AG04449 (cell line): ENCODE measurements at regions not wholly inside any gene's neighbourhood (a gene's known extent, or its start where the extent isn't known, plus 50 kb on each side); places are given as distances from the start of the nearest gene placed in this dataset.

Experiments
- CTCF ChIA-PET: fragments of 350-600 bp; formaldehyde crosslinking; extraction: SDS; loops from one replicate; lab custom pipeline; 2021; ENCODE audit warnings: antibody characterized with exemption; lab: Yijun Ruan, JAX
- POLR2A ChIA-PET: fragments of 400-600, 350-600 bp; formaldehyde crosslinking; extraction: SDS; loops from one replicate; lab custom pipeline; 2020; ENCODE audit warnings: antibody characterized with exemption, inconsistent platforms; lab: Yijun Ruan, JAX
- DNase-seq: peaks from one replicate; pipeline ENCODE4 v3.0.0-alpha.2; 2010; ENCODE audit warnings: low read depth, low spot score
- H3K4me3 ChIP-seq: 2 replicates; pipeline ENCODE4 v1.5.1; 2011; ENCODE audit warnings: low read depth, mild to moderate bottlenecking, control low read depth, low read length
- TF ChIP-seq, protein P1 (sequence below): IDR thresholded peaks from one replicate; pipeline ENCODE4 v1.5.1; 2011; ENCODE audit warnings: mild to moderate bottlenecking, moderate library complexity, low read length, control low read depth, inconsistent platforms; ENCODE audit not compliant: insufficient read depth; ENCODE audit errors: missing control alignments

DNA sequence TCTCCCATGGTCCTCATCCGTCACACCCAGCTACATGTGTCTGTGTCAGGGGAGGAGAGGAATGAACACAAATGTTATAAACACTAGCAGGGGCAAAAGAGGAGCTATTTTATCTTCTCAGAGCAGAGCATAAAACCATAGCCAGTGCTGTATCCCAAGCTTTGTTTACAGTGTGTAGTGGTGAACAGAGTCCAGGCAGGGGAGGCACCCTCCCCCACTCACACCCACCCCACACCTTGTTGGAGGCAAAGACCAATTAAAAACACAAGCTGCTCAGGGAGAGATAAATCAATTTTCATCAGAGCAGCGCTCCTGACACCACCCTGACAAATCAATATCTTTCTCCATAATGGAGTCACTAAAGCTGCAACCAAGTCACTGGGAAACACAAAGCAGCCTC, 132.6 kb upstream of the CCL2 start:
- ChIA-PET CTCF (no interaction called here), POLR2A (no interaction called here)
- TF ChIP-seq, protein P1, sequence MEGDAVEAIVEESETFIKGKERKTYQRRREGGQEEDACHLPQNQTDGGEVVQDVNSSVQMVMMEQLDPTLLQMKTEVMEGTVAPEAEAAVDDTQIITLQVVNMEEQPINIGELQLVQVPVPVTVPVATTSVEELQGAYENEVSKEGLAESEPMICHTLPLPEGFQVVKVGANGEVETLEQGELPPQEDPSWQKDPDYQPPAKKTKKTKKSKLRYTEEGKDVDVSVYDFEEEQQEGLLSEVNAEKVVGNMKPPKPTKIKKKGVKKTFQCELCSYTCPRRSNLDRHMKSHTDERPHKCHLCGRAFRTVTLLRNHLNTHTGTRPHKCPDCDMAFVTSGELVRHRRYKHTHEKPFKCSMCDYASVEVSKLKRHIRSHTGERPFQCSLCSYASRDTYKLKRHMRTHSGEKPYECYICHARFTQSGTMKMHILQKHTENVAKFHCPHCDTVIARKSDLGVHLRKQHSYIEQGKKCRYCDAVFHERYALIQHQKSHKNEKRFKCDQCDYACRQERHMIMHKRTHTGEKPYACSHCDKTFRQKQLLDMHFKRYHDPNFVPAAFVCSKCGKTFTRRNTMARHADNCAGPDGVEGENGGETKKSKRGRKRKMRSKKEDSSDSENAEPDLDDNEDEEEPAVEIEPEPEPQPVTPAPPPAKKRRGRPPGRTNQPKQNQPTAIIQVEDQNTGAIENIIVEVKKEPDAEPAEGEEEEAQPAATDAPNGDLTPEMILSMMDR = no peak
- no peak overlapping the region for H3K4me3 ChIP-seq
- DNase-seq = no peak

DNA sequence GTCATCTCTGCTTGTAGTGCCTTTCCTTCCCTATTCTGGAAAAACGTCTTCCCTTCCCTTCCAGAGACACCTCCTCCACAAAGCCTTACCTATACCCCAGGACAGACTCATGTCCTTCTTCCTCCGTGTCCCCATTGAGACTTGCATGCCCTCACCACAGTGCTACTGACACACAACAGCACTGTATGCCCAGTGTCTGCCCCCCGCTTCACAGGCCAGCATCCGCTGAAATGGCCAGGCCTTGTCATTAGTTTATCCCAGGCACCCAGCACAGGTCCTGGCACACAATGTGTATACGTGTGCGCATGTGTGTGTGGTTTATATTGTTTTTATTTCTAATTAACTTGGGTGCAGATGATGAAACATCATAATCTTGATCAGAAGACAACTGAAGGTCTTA, 130.1 kb upstream of the CCL2 start:
- POLR2A ChIA-PET = no interaction called here
- TF ChIP-seq, protein P1 = no peak
- CTCF ChIA-PET = no interaction called here
- no peak for DNase-seq
- H3K4me3 ChIP-seq = no peak overlapping the region

DNA sequence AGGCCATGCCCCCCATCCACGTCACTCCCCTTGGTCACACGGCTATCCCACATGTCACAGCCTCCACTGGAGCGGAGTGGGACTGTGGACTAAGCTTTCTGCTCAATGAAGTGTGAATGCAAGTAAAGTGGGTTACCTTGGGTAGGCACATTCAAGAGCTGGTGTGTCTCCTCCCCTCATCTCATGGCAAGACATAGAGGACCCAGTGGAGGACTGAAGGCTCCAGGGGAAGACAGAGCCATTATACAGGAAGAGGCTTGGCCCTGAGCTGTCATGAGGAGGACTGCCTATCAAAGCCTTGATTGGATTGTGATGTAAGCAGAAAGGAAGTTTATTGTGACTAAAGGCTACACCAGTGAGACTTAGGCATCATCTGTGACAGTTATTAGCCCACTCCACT, 129.2 kb upstream of the CCL2 start:
- DNase-seq = no peak
- TF ChIP-seq, protein P1 = no peak
- H3K4me3 ChIP-seq = no peak overlapping the region
- ChIA-PET POLR2A (no interaction called here), CTCF (no interaction called here)

DNA sequence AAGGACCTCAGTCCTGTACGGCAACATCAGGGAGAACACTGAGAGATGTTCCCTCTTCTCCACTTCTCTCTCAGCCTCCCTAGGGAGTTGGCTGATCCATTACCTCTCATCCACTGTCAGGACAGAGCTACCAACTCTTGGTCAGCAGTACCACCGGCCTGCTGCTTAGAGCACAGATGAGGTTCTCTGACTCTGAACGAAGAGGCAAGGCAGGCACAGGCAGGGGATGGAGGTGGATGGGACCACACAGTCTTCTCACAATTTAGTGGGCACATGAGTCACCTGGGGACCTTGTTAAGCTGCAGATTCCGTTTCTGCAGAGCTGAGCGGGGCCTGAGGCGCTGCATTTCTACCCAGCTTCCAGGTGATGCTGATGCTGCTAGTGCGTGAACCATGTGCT, 128.6 kb upstream of the CCL2 start:
- ChIA-PET POLR2A (no interaction called here), CTCF (no interaction called here)
- no peak for DNase-seq
- TF ChIP-seq, protein P1 = no peak
- no peak overlapping the region for H3K4me3 ChIP-seq

DNA sequence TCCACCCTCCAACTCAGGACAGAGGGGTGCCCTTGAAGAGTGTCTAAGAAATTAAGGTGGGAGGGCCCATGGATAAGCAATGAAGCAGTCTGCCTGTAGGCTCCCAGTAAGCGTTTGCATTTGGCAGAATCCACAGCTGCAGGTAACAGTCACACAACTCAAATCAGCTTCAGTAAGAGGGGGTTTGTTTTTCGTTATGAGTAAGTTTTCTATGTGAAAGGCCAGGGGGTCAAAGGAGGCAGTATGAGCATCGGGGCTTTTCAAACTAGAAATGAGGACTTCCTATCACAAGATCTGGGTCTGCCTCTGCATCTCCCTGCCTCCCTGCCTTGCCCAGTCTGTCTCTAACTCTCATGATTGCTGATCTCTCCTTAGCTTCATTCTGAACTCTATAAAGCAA, 128.1 kb upstream of the CCL2 start:
- TF ChIP-seq, protein P1 = no peak
- ChIA-PET CTCF (no interaction called here), POLR2A (no interaction called here)
- DNase-seq = no peak
- no peak overlapping the region for H3K4me3 ChIP-seq

DNA sequence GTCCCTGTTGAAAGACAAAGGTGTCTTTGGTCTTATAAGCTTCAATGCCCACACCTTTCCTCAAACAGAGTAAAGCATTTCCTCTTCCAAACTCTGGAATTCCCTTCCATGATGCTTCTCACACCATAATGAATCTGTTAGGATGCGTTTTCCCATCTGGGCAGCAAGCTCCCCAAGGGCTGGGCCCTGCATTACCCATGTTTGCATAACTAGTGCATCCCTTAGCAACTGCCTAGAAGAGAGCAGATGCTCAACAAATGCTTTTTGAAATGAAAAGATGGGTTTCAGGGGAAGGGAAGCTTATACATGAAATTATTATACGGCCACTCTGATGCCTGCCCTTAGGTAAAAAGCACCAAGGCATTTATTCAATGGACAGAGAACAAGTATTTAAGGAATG, 124.5 kb upstream of the CCL2 start:
- CTCF ChIA-PET = no interaction called here
- no peak for DNase-seq
- TF ChIP-seq, protein P1 = no peak
- H3K4me3 ChIP-seq = no peak overlapping the region
- POLR2A ChIA-PET = no interaction called here
